HEK293 (cell line): ENCODE measurements at regions not wholly inside any gene's neighbourhood (a gene's known extent, or its start where the extent isn't known, plus 50 kb on each side); places are given as distances from the start of the nearest gene placed in this dataset.

ENCODE experiments used
- CTCF ChIA-PET: fragments of 350-600 bp; formaldehyde crosslinking; extraction: SDS; loops from one replicate; lab custom pipeline; 2021; ENCODE audit warnings: antibody characterized with exemption; lab: Yijun Ruan, JAX
- POLR2A ChIA-PET: fragments of 300-600 bp; formaldehyde crosslinking; extraction: SDS; loops from one replicate; lab custom pipeline; 2020; ENCODE audit warnings: antibody characterized with exemption, inconsistent platforms; lab: Yijun Ruan, JAX
- H3K27ac ChIP-seq: fragments of 200-500 bp; sonication (Bioruptor generic); 2 replicates; pipeline ENCODE4 v1.5.1; 2014; ENCODE audit warnings: low read depth, low read length, control low read depth, inconsistent platforms; ENCODE audit errors: extremely low read depth
- H3K36me3 ChIP-seq, 2 experiments: fragments of 200-500 bp in 1 of 2; sonication (Bioruptor generic) in 1 of 2; 1 replicate in 1 of 2; 2 replicates in 1 of 2; pipeline ENCODE4 v1.5.1; 2014 to 2017; ENCODE audit warnings: inconsistent platforms in 2 of 2, low read length in 2 of 2; ENCODE audit not compliant: control insufficient read depth in 2 of 2, insufficient read depth in 1 of 2
- H3K4me1 ChIP-seq: fragments of 200-500 bp; sonication (Bioruptor generic); 2 replicates; pipeline ENCODE4 v1.5.1; 2014; ENCODE audit warnings: mild to moderate bottlenecking, low read length, inconsistent platforms; ENCODE audit not compliant: control insufficient read depth, insufficient read depth
- H3K4me3 ChIP-seq: 2 replicates; pipeline ENCODE4 v1.5.1; 2011; ENCODE audit warnings: low read depth, mild to moderate bottlenecking, control low read depth, low read length, moderate library complexity
- H3K9me3 ChIP-seq: fragments of 200-500 bp; sonication (Bioruptor generic); 2 replicates; pipeline ENCODE4 v1.5.1; 2014; ENCODE audit warnings: low read depth, low read length, inconsistent platforms; ENCODE audit not compliant: control insufficient read depth, insufficient read depth
- ATF2 ChIP-seq: fragments of 450-650 bp; formaldehyde crosslinking; IDR thresholded peaks from 2 replicates; pipeline ENCODE4 v1.5.1; 2016; ENCODE audit warnings: missing biosample characterization, missing genetic modification characterization, low read depth
- BCL11A ChIP-seq: fragments of 450-650 bp; formaldehyde crosslinking; IDR thresholded peaks from 2 replicates; pipeline ENCODE4 v1.5.1; 2016; ENCODE audit warnings: low read depth, missing biosample characterization, missing genetic modification characterization
- EGR2 ChIP-seq: fragments of 450-650 bp; formaldehyde crosslinking; IDR thresholded peaks from 2 replicates; pipeline ENCODE4 v1.5.1; 2016; ENCODE audit warnings: low read depth, missing biosample characterization, missing genetic modification characterization
- GLIS1 ChIP-seq: fragments of 450-650 bp; formaldehyde crosslinking; IDR thresholded peaks from 2 replicates; pipeline ENCODE4 v1.5.1; 2016; ENCODE audit warnings: missing biosample characterization, missing genetic modification characterization
- GLIS2 ChIP-seq: fragments of 450-650 bp; formaldehyde crosslinking; IDR thresholded peaks from 2 replicates; pipeline ENCODE4 v1.5.1; 2016; ENCODE audit warnings: missing biosample characterization, missing genetic modification characterization
- HOXA7 ChIP-seq: sonication (generic); formaldehyde crosslinking; IDR thresholded peaks from 2 replicates; pipeline ENCODE4 v1.8.1; 2022; ENCODE audit warnings: missing genetic modification reagents, borderline replicate concordance
- MYNN ChIP-seq: fragments of 450-650 bp; formaldehyde crosslinking; IDR thresholded peaks from 2 replicates; pipeline ENCODE4 v1.5.1; 2016; ENCODE audit warnings: missing biosample characterization, missing genetic modification characterization, borderline replicate concordance
- OVOL3 ChIP-seq: fragments of 450-650 bp; formaldehyde crosslinking; IDR thresholded peaks from 2 replicates; pipeline ENCODE4 v1.5.1; 2016; ENCODE audit warnings: missing biosample characterization, missing genetic modification characterization
- SCRT1 ChIP-seq: fragments of 450-650 bp; formaldehyde crosslinking; IDR thresholded peaks from 2 replicates; pipeline ENCODE4 v1.5.1; 2016; ENCODE audit warnings: missing biosample characterization, missing genetic modification characterization, borderline replicate concordance
- ZFP37 ChIP-seq: fragments of 450-650 bp; formaldehyde crosslinking; IDR thresholded peaks from 2 replicates; pipeline ENCODE4 v1.5.1; 2016; ENCODE audit warnings: missing biosample characterization, missing genetic modification characterization
- ZNF112 ChIP-seq: fragments of 450-650 bp; formaldehyde crosslinking; IDR thresholded peaks from 2 replicates; pipeline ENCODE4 v1.5.0; 2017; ENCODE audit warnings: missing biosample characterization, missing genetic modification characterization
- ZNF148 ChIP-seq: fragments of 450-650 bp; formaldehyde crosslinking; IDR thresholded peaks from 2 replicates; pipeline ENCODE4 v1.5.0; 2017; ENCODE audit warnings: missing biosample characterization, missing genetic modification characterization, borderline replicate concordance
- ZNF362 ChIP-seq: fragments of 450-650 bp; formaldehyde crosslinking; IDR thresholded peaks from 2 replicates; pipeline ENCODE4 v1.5.1; 2016; ENCODE audit warnings: missing biosample characterization, missing genetic modification characterization
- ZNF416 ChIP-seq: fragments of 450-650 bp; formaldehyde crosslinking; IDR thresholded peaks from 2 replicates; pipeline ENCODE4 v1.5.1; 2016; ENCODE audit warnings: missing biosample characterization, missing genetic modification characterization
- ZNF513 ChIP-seq: fragments of 450-650 bp; IDR thresholded peaks from 2 replicates; pipeline ENCODE4 v1.5.1; 2018; ENCODE audit warnings: missing biosample characterization, missing genetic modification characterization
- ZNF670 ChIP-seq: fragments of 450-650 bp; formaldehyde crosslinking; IDR thresholded peaks from 2 replicates; pipeline ENCODE4 v1.5.1; 2016; ENCODE audit warnings: missing biosample characterization, missing genetic modification characterization, low read depth
- ZNF677 ChIP-seq: fragments of 450-650 bp; IDR thresholded peaks from 2 replicates; pipeline ENCODE4 v1.5.0; 2018; ENCODE audit warnings: missing biosample characterization, mild to moderate bottlenecking, missing genetic modification characterization, moderate library complexity
- ZNF768 ChIP-seq: fragments of 450-650 bp; formaldehyde crosslinking; IDR thresholded peaks from 2 replicates; pipeline ENCODE4 v1.5.1; 2018; ENCODE audit warnings: missing biosample characterization, mild to moderate bottlenecking, missing genetic modification characterization
- ZNF791 ChIP-seq: fragments of 450-650 bp; formaldehyde crosslinking; IDR thresholded peaks from 2 replicates; pipeline ENCODE4 v1.5.1; 2016; ENCODE audit warnings: missing biosample characterization, missing genetic modification characterization
- ZNF830 ChIP-seq: fragments of 450-650 bp; IDR thresholded peaks from 2 replicates; pipeline ENCODE4 v1.5.0; 2018; ENCODE audit warnings: missing biosample characterization, missing genetic modification characterization, low read depth, mild to moderate bottlenecking, moderate library complexity
- ZNF843 ChIP-seq: fragments of 450-650 bp; formaldehyde crosslinking; IDR thresholded peaks from 2 replicates; pipeline ENCODE4 v1.5.1; 2016; ENCODE audit warnings: missing biosample characterization, missing genetic modification characterization
- ZSCAN23 ChIP-seq: fragments of 450-650 bp; formaldehyde crosslinking; IDR thresholded peaks from 2 replicates; pipeline ENCODE4 v1.5.1; 2016; ENCODE audit warnings: missing biosample characterization, missing genetic modification characterization
- TF ChIP-seq, protein P1 (sequence below): fragments of 450-650 bp; formaldehyde crosslinking; IDR thresholded peaks from 2 replicates; pipeline ENCODE4 v1.5.1; 2017; ENCODE audit warnings: missing biosample characterization, missing genetic modification characterization

GRCh38 chr18:75700561-75700960, 273.1 kb upstream of the SMIM21 start (continued):
- TF ChIP-seq ZNF677 (tag by site-specific recombination), result no peak
- TF ChIP-seq ZFP37, result no peak
- no peak for TF ChIP-seq ZNF670 (tag by site-specific recombination)
- TF ChIP-seq, all 188 proteins: peak for 0

GRCh38 chr18:75698861-75699260, 271.4 kb upstream of the SMIM21 start:
- POLR2A ChIA-PET, result no interaction called here
- no peak overlapping the region for H3K27ac ChIP-seq
- CTCF ChIA-PET, result no interaction called here

GRCh38 chr18:75697493-75697892, 270.0 kb upstream of the SMIM21 start:
- H3K27ac ChIP-seq, result no peak overlapping the region
- TF ChIP-seq ATF2 (tag by site-specific recombination), result no peak
- TF ChIP-seq ZNF362 (tag by site-specific recombination), result no peak
- TF ChIP-seq GLIS2 (tag by site-specific recombination), result no peak
- no peak for TF ChIP-seq ZNF416 (tag by site-specific recombination)
- no peak for TF ChIP-seq ZNF112 (tag by site-specific recombination)
- no peak for TF ChIP-seq ZNF830 (tag by site-specific recombination)
- no peak for TF ChIP-seq ZNF843 (tag by site-specific recombination)
- TF ChIP-seq ZNF677 (tag by site-specific recombination), result no peak
- TF ChIP-seq EGR2, result no peak
- TF ChIP-seq ZNF513 (tag by site-specific recombination), result no peak
- H3K4me1 ChIP-seq, result no peaks in the 10 kb centered on the region
- ChIA-PET CTCF (interaction anchor here (0.6 kb wide), 2 partner anchors 9 to 609 kb away, joined by 3 to 4 read pairs; no protein-coding TSS in a partner anchor), POLR2A (interaction anchor here (0.6 kb wide), 1 partner anchor 598 kb away, joined by 3 read pairs; no protein-coding TSS in a partner anchor)
- H3K36me3 ChIP-seq, result no peaks in the 10 kb centered on the region
- H3K4me3 ChIP-seq, result no peak overlapping the region
- no peaks in the 10 kb centered on the region for H3K9me3 ChIP-seq

More at GRCh38 chr18:75698861-75699260, 271.4 kb upstream of the SMIM21 start:
- Histone ChIP-seq H3K36me3 (no peaks in the 10 kb centered on the region), H3K4me3 (no peak overlapping the region), H3K9me3 (no peaks in the 10 kb centered on the region), H3K4me1 (no peaks in the 10 kb centered on the region)
- no peak for TF ChIP-seq BCL11A (tag by site-specific recombination)
- no peak for TF ChIP-seq ZSCAN23 (tag by site-specific recombination)
- no peak for TF ChIP-seq ZNF791 (tag by site-specific recombination)
- no peak for TF ChIP-seq SCRT1 (tag by site-specific recombination)
- TF ChIP-seq GLIS1 (tag by site-specific recombination), result no peak
- no peak for TF ChIP-seq MYNN (tag by site-specific recombination)
- TF ChIP-seq OVOL3 (tag by site-specific recombination), result no peak
- no peak for TF ChIP-seq ZNF768 (tag by site-specific recombination)
- no peak for TF ChIP-seq HOXA7 (CRISPR knock-in tag)
- no peak for TF ChIP-seq ZNF148 (tag by site-specific recombination)
- TF ChIP-seq, protein P1, sequence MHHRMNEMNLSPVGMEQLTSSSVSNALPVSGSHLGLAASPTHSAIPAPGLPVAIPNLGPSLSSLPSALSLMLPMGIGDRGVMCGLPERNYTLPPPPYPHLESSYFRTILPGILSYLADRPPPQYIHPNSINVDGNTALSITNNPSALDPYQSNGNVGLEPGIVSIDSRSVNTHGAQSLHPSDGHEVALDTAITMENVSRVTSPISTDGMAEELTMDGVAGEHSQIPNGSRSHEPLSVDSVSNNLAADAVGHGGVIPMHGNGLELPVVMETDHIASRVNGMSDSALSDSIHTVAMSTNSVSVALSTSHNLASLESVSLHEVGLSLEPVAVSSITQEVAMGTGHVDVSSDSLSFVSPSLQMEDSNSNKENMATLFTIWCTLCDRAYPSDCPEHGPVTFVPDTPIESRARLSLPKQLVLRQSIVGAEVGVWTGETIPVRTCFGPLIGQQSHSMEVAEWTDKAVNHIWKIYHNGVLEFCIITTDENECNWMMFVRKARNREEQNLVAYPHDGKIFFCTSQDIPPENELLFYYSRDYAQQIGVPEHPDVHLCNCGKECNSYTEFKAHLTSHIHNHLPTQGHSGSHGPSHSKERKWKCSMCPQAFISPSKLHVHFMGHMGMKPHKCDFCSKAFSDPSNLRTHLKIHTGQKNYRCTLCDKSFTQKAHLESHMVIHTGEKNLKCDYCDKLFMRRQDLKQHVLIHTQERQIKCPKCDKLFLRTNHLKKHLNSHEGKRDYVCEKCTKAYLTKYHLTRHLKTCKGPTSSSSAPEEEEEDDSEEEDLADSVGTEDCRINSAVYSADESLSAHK, result no peak
